ENCODE measurements at regions not wholly inside any gene's neighbourhood (a gene's known extent, or its start where the extent isn't known, plus 50 kb on each side); places are given as distances from the start of the nearest gene placed in this dataset.

DNA sequence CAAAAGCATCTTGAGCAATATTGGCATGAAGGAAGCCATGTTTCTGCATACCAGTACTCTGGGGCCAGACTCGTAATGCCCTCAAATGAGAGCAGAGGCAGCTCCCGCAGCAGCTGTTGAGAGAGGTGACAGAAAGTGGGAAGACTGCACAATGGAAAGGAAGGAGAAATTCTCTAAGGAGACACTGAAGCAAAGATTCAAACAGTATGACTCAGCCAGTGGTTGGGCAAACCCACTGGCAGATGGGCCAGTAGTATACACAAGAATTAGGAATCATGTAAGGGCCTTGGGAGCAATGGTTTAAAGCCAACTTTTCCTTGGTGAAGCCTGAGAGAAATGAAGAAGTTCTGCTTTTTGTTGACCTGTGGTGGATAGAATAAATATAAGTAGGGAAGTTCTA is 2092.7 kb upstream of the PIK3C3 start:
- no peak overlapping the region for H3K27ac ChIP-seq (ENCODE audit: low read length)
- 96% methylated on average over 2 of the region's 2 CpGs for WGBS (ENCODE audit: insufficient coverage)
- H3K27ac Mint-ChIP-seq: no peak overlapping the region
- H3K36me3 ChIP-seq (ENCODE audit: control insufficient read depth, insufficient read depth, low read length): no peaks in the 10 kb centered on the region
- no peak overlapping the region for H3K4me3 Mint-ChIP-seq
- H3K27me3 Mint-ChIP-seq (ENCODE audit: low read depth in 2 of 2): no peaks in the 10 kb centered on the region
- H3K36me3 Mint-ChIP-seq: peaks cover 5% of the 10 kb centered on the region
- no peaks in the 10 kb centered on the region for H3K27me3 ChIP-seq (ENCODE audit: control insufficient read depth, insufficient read depth, low read length)
- H3K9me3 ChIP-seq (ENCODE audit: control insufficient read depth, insufficient read depth, low read length): no peaks in the 10 kb centered on the region
- H3K4me1 Mint-ChIP-seq: no peaks in the 10 kb centered on the region
- DNase-seq (no peak), ATAC-seq (no peak)
- no peak overlapping the region for H3K4me3 ChIP-seq (ENCODE audit: low read length)
- peaks cover 8 to 14% of the 10 kb centered on the region in 2 donors for H3K9me3 Mint-ChIP-seq
- intact Hi-C loops (cut with micrococcal nuclease): no loop called here
- no peaks in the 10 kb centered on the region for H3K4me1 ChIP-seq (ENCODE audit: control insufficient read depth, insufficient read depth, low read length)
- TF ChIP-seq CTCF (IDR thresholded peaks at IDR 0.05): no peak

- Mint-ChIP-seq H3K4me3 (no peak overlapping the region), H3K4me1 (no peaks in the 10 kb centered on the region), H3K27me3 (ENCODE audit: low read depth in 2 of 2) (no peaks in the 10 kb centered on the region), H3K27ac (no peak overlapping the region), H3K36me3 (peaks cover 5% of the 10 kb centered on the region), H3K9me3 (peaks cover 14 to 23% of the 10 kb centered on the region in 2 donors)
- H3K4me3 ChIP-seq (ENCODE audit: low read length): no peak overlapping the region
- H3K27me3 ChIP-seq (ENCODE audit: control insufficient read depth, insufficient read depth, low read length): no peaks in the 10 kb centered on the region
- no peak for TF ChIP-seq CTCF (IDR thresholded peaks at IDR 0.05)
- H3K27ac ChIP-seq (ENCODE audit: low read length): no peak overlapping the region
- ATAC-seq (no peak), DNase-seq (no peak)
- WGBS (ENCODE audit: insufficient coverage): 67% methylated on average over 3 of the region's 3 CpGs
- H3K9me3 ChIP-seq (ENCODE audit: control insufficient read depth, insufficient read depth, low read length): peaks cover 2% of the 10 kb centered on the region
- intact Hi-C loops (cut with micrococcal nuclease): no loop called here
- no peaks in the 10 kb centered on the region for H3K4me1 ChIP-seq (ENCODE audit: control insufficient read depth, insufficient read depth, low read length)
- H3K36me3 ChIP-seq (ENCODE audit: control insufficient read depth, insufficient read depth, low read length): no peaks in the 10 kb centered on the region
Measured at GRCh38 chr18:39854291-39854690, 2100.7 kb upstream of the PIK3C3 start.

- WGBS (ENCODE audit: insufficient coverage): 79% methylated on average over 4 of the region's 5 CpGs
- Mint-ChIP-seq H3K4me1 (no peaks in the 10 kb centered on the region), H3K27me3 (ENCODE audit: low read depth in 2 of 2) (peaks cover 0 to 3% of the 10 kb centered on the region in 2 donors), H3K27ac (no peak overlapping the region), H3K4me3 (no peak overlapping the region), H3K36me3 (no peaks in the 10 kb centered on the region), H3K9me3 (peaks cover 5 to 8% of the 10 kb centered on the region in 2 donors)
- Histone ChIP-seq H3K4me1 (ENCODE audit: control insufficient read depth, insufficient read depth, low read length) (peaks cover 3% of the 10 kb centered on the region), H3K27ac (ENCODE audit: low read length) (no peak overlapping the region), H3K9me3 (ENCODE audit: control insufficient read depth, insufficient read depth, low read length) (no peaks in the 10 kb centered on the region), H3K4me3 (ENCODE audit: low read length) (no peak overlapping the region), H3K36me3 (ENCODE audit: control insufficient read depth, insufficient read depth, low read length) (no peaks in the 10 kb centered on the region), H3K27me3 (ENCODE audit: control insufficient read depth, insufficient read depth, low read length) (no peaks in the 10 kb centered on the region)
- DNase-seq (no peak), ATAC-seq (no peak)
- intact Hi-C loops (cut with micrococcal nuclease): no loop called here
- no peak for TF ChIP-seq CTCF (IDR thresholded peaks at IDR 0.05)
Measured at GRCh38 chr18:39846265-39846664, 2108.8 kb upstream of the PIK3C3 start.

DNA sequence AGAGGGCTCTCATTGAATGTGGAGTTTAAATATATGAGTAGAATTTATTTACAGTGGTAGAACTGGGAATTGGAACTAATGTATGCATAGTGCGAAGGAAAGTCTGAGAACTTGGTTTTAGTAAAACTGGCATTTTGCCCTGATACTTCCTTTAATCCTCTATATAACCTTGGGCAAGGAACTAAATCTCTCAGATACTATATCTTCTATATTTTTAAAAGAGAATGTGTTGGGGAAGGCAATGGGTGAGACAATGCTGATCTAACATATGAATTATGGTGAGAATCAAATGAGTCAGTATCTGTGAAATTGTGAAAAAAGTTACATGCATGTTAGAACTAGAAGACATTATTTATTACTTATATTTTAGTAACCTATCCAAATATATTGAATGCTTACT is 2109.4 kb upstream of the PIK3C3 start:
- intact Hi-C loops (cut with micrococcal nuclease): no loop called here
- WGBS (ENCODE audit: insufficient coverage): no CpG with 5 or more reads among the region's 1 CpG
- H3K36me3 ChIP-seq (ENCODE audit: control insufficient read depth, insufficient read depth, low read length): no peaks in the 10 kb centered on the region
- peaks cover 0 to 3% of the 10 kb centered on the region in 2 donors for H3K27me3 Mint-ChIP-seq (ENCODE audit: low read depth in 2 of 2)
- no peak overlapping the region for H3K4me3 ChIP-seq (ENCODE audit: low read length)
- peaks cover 5% of the 10 kb centered on the region for H3K4me1 ChIP-seq (ENCODE audit: control insufficient read depth, insufficient read depth, low read length)
- TF ChIP-seq CTCF (IDR thresholded peaks at IDR 0.05): no peak
- ATAC-seq (no peak), DNase-seq (no peak)
- no peaks in the 10 kb centered on the region for H3K27me3 ChIP-seq (ENCODE audit: control insufficient read depth, insufficient read depth, low read length)
- no peaks in the 10 kb centered on the region for H3K9me3 ChIP-seq (ENCODE audit: control insufficient read depth, insufficient read depth, low read length)
- no peaks in the 10 kb centered on the region for H3K36me3 Mint-ChIP-seq
- no peak overlapping the region for H3K4me3 Mint-ChIP-seq
- H3K9me3 Mint-ChIP-seq: peaks cover 5 to 8% of the 10 kb centered on the region in 2 donors
- H3K4me1 Mint-ChIP-seq: no peaks in the 10 kb centered on the region
- no peak overlapping the region for H3K27ac ChIP-seq (ENCODE audit: low read length)
- H3K27ac Mint-ChIP-seq: no peak overlapping the region
